Thoracic aorta (tissue), 2 donors: ENCODE measurements at regions not wholly inside any gene's neighbourhood (a gene's known extent, or its start where the extent isn't known, plus 50 kb on each side); places are given as distances from the start of the nearest gene placed in this dataset.

Source experiments
- ATAC-seq: fragments of 150-250 bp; one replicate; pipeline ENCODE4 v1.8.0; 2017; ENCODE audit warnings: low read depth; ENCODE audit not compliant: insufficient number of reproducible peaks, low FRiP score
- DNase-seq: peaks from one replicate; pipeline ENCODE4 v3.0.0-alpha.2; 2020; ENCODE audit warnings: low spot score
- H3K27ac ChIP-seq, 2 donors: fragments of 200-600 bp; sonication (generic); 1 replicate in 1 of 2; 2 replicates in 1 of 2; pipeline ENCODE4 v1.5.1; 2016; ENCODE audit warnings: mild to moderate bottlenecking in 2 of 2, moderate library complexity in 2 of 2
- H3K27me3 ChIP-seq: fragments of 200-600 bp; sonication (generic); replicated peaks from 2 replicates; pipeline ENCODE4 v1.6.0; 2016; ENCODE audit warnings: mild to moderate bottlenecking; ENCODE audit not compliant: insufficient read depth
- H3K36me3 ChIP-seq: fragments of 200-600 bp; sonication (generic); one replicate; pipeline ENCODE4 v1.5.1; 2016
- H3K4me1 ChIP-seq, 2 donors: fragments of 200-600 bp; sonication (generic); 1 replicate in 1 of 2; 2 replicates in 1 of 2; pipeline versions ENCODE4 v1.5.1 to v1.6.0; 2016; ENCODE audit warnings: low read depth in 2 of 2, mild to moderate bottlenecking in 1 of 2; ENCODE audit not compliant: control insufficient read depth in 1 of 2
- H3K4me3 ChIP-seq: fragments of 200-600 bp; sonication (generic); 2 replicates; pipeline ENCODE4 v1.5.1; 2016; ENCODE audit warnings: mild to moderate bottlenecking
- H3K9me3 ChIP-seq: fragments of 200-600 bp; sonication (generic); 2 replicates; pipeline ENCODE4 v1.5.1; 2016
- TF ChIP-seq, protein P1 (sequence below): fragments of 200-600 bp; sonication (generic); IDR thresholded peaks from one replicate; pipeline ENCODE4 v1.5.1; 2019; ENCODE audit warnings: antibody characterized with exemption

DNA sequence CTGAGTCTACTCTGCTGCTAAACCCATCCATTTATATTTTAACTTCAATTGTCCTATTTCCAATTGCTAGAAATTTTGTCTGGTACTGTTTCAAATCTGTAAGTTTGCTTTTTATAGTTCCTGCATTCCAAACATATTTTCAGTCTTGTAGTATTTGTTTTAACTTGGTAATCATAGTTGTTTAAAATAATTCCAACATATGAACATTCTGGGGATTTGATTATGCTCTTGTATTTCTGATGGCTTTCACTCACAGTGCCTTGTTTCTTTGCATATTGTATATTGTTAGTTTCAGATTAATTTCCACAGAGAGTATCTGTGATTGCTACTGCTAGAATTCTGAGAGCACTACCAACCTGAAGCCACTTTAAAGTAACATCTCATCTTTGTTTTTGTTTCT, 202.4 kb downstream of the ETAA1 start:
- TF ChIP-seq, protein P1, sequence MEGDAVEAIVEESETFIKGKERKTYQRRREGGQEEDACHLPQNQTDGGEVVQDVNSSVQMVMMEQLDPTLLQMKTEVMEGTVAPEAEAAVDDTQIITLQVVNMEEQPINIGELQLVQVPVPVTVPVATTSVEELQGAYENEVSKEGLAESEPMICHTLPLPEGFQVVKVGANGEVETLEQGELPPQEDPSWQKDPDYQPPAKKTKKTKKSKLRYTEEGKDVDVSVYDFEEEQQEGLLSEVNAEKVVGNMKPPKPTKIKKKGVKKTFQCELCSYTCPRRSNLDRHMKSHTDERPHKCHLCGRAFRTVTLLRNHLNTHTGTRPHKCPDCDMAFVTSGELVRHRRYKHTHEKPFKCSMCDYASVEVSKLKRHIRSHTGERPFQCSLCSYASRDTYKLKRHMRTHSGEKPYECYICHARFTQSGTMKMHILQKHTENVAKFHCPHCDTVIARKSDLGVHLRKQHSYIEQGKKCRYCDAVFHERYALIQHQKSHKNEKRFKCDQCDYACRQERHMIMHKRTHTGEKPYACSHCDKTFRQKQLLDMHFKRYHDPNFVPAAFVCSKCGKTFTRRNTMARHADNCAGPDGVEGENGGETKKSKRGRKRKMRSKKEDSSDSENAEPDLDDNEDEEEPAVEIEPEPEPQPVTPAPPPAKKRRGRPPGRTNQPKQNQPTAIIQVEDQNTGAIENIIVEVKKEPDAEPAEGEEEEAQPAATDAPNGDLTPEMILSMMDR: no peak
- Histone ChIP-seq H3K27ac (no peak overlapping the region), H3K4me3 (no peak overlapping the region), H3K4me1 (peaks cover 0 to 10% of the 10 kb centered on the region in 2 donors), H3K36me3 (no peaks in the 10 kb centered on the region), H3K27me3 (no peaks in the 10 kb centered on the region), H3K9me3 (no peaks in the 10 kb centered on the region)
- no peak for DNase-seq
- ATAC-seq: no peak

DNA sequence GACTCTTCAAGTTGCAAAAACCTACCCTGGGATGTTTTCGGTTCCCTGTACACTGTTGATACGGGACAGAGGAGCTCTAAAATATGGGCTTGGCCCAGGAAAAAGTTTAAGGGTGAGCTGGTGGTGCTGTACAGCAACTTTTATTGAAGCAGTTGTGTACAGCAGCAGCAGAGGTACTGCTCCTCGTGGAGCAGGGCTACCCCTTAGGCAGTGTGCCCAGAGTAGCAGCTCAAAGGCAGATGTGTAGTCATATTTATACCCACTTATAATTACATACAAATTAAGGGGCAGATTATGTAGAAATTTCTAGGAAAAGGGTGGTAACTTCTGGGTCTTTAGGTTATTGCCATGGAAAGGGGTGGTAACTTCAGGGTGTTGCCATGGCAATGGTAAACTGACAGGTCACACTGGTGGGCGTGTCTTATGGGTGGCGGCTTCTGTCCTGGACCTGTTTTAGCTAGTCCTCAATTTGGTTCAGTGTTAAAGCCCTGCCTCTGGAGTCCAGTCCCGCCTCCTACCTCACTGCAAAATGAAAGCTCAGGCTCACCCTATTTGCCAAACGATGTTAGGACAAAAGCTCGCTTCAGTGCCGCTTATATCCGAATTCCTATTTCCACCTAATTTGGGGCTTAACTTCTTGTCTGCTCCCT, 203.2 kb downstream of the ETAA1 start:
- Histone ChIP-seq H3K36me3 (no peaks in the 10 kb centered on the region), H3K9me3 (no peaks in the 10 kb centered on the region), H3K27me3 (no peaks in the 10 kb centered on the region), H3K4me3 (no peak overlapping the region), H3K27ac (no peak overlapping the region), H3K4me1 (peaks cover 0 to 10% of the 10 kb centered on the region in 2 donors)
- ATAC-seq: no peak
- no peak for DNase-seq
- TF ChIP-seq, protein P1: no peak

DNA sequence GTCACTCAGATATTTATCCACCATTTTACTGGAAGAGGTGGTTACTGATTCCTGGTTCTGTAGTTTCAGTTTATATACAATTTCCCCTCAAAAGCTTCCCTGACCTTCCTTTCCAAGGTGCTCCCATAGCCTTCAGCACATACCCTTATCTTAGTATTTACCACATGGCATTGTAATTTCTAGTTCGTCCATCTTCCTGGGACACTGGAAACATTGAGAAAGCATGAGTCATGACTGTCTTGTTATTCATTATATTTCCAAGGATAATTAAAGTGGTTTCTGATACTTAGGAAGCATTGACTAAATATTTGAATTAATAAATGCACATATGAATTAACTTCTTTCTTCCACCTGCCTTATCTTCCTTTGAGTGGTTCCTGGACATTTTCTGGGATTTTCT, 203.8 kb downstream of the ETAA1 start:
- ATAC-seq (no peak), DNase-seq (no peak)
- Histone ChIP-seq H3K27me3 (no peaks in the 10 kb centered on the region), H3K36me3 (no peaks in the 10 kb centered on the region), H3K4me1 (peaks cover 0 to 10% of the 10 kb centered on the region in 2 donors), H3K27ac (no peak overlapping the region), H3K4me3 (no peak overlapping the region), H3K9me3 (no peaks in the 10 kb centered on the region)
- TF ChIP-seq, protein P1: no peak

DNA sequence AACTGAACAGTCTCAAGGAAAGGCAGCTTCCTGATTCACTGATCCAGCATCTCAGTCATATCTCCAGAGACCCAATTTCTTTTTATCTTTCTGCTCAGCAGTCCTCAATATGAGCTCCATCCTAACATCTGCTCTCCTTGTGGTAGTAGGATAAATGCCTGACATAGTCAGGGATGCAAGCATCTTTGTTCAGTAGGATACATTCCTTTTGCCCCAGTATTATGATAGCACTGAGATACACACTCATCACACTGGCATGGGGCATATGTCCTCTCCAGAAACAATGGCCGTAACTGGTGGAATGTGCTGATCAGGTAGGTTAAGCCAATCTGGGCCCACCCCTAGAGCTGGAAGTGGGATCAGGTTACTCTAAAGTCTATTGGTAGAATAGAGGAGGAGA, 207.2 kb downstream of the ETAA1 start:
- TF ChIP-seq, protein P1: no peak
- ATAC-seq (no peak), DNase-seq (no peak)
- Histone ChIP-seq H3K27ac (no peak overlapping the region), H3K27me3 (no peaks in the 10 kb centered on the region), H3K4me3 (no peak overlapping the region), H3K9me3 (no peaks in the 10 kb centered on the region), H3K36me3 (no peaks in the 10 kb centered on the region), H3K4me1 (peaks cover 0 to 10% of the 10 kb centered on the region in 2 donors)

DNA sequence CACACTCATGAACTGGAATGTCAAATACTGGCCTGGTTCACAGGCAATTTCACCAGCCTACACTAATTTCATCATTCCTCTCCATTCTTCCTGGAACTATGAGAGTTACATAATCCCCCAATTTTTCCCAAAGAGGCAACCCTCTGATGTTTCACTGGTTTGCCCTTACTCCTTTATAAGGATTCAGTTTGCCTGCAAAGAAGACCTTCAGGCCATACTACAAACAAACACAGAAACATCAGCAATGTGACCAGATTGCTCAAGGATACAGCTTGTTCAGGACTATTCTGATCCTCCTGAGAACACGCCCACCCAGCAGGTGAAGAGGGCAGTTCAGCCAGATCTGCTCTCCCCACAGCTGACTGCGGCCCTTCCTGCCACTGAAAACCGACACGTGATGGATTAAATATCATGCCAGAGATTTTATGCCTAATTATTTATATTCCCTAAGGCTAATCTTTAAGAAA, 215.5 kb downstream of the ETAA1 start:
- H3K4me1 ChIP-seq: peaks cover 4 to 6% of the 10 kb centered on the region in 2 donors
- H3K4me3 ChIP-seq: no peak overlapping the region
- H3K9me3 ChIP-seq: no peaks in the 10 kb centered on the region
- ATAC-seq (no peak), DNase-seq (no peak)
- no peaks in the 10 kb centered on the region for H3K27me3 ChIP-seq
- no peaks in the 10 kb centered on the region for H3K36me3 ChIP-seq
- H3K27ac ChIP-seq: no peak overlapping the region
- TF ChIP-seq, protein P1: no peak
